Neural crest cell (in vitro differentiated cells): ENCODE measurements at regions not wholly inside any gene's neighbourhood (a gene's known extent, or its start where the extent isn't known, plus 50 kb on each side); places are given as distances from the start of the nearest gene placed in this dataset.

ENCODE experiments used
- DNase-seq: peaks from one replicate; pipeline ENCODE4 v3.0.0; 2021; ENCODE audit warnings: low read depth, mixed read lengths, low spot score
- H3K27ac Mint-ChIP-seq: one replicate; pipeline ENCODE4 v1.8.0; 2021; ENCODE audit warnings: mild to moderate bottlenecking, mixed read lengths; ENCODE audit not compliant: unreplicated experiment
- H3K27me3 Mint-ChIP-seq: 2 replicates; pipeline ENCODE4 v1.8.0; 2021; ENCODE audit warnings: low read depth, mild to moderate bottlenecking, mixed read lengths
- H3K36me3 Mint-ChIP-seq: 2 replicates; pipeline ENCODE4 v1.8.0; 2021; ENCODE audit warnings: low read depth, mild to moderate bottlenecking, mixed read lengths
- H3K4me1 Mint-ChIP-seq: 2 replicates; pipeline ENCODE4 v1.8.0; 2021; ENCODE audit warnings: mixed read lengths
- H3K4me3 Mint-ChIP-seq: one replicate; pipeline ENCODE4 v1.8.0; 2021; ENCODE audit warnings: mild to moderate bottlenecking, mixed read lengths
- H3K9me3 Mint-ChIP-seq: 2 replicates; pipeline ENCODE4 v1.8.0; 2021; ENCODE audit warnings: mixed read lengths
- TF ChIP-seq, protein P1 (sequence below): fragments of 200-600 bp; sonication (generic); conservative IDR thresholded peaks from 2 replicates; pipeline ENCODE4 v1.5.0; 2021; ENCODE audit warnings: antibody characterized with exemption, mild to moderate bottlenecking

DNA sequence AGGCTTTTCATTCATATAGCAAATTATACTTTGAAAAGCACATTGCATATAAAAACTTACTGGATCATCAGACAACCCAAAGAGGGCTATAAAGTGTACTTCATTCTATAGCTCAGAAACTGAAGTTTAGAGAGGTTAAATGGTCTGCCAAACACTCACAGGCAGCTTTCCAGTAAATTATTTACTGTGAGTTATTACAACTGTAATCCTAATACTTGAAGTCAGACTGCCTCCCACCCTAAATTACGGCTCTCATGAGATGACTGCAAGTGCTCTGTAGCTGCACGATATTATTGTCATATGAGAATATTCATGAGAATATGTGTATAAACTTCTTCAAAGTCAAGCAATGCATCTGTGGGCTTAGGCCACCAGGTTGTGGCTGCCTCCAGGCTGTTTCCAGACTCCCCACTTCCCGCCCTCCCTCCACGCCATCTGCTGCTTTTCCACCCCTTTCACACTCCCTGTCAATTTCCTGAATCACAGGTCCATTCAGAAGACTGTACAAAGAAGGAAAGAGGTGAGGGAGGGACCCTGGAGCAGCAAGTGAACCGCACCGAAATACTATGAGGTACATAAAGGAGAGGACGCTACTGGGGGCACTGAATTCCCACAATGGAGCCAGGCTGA is 111.1 kb upstream of the SPOPL start:
- H3K27ac Mint-ChIP-seq, result peak overlapping the region; percentile 75
- no peak for DNase-seq
- H3K4me1 Mint-ChIP-seq, result peaks cover 5% of the 10 kb centered on the region
- H3K36me3 Mint-ChIP-seq, result no peaks in the 10 kb centered on the region
- peaks cover 2% of the 10 kb centered on the region for H3K27me3 Mint-ChIP-seq
- H3K9me3 Mint-ChIP-seq, result no peaks in the 10 kb centered on the region
- no peak overlapping the region for H3K4me3 Mint-ChIP-seq
- TF ChIP-seq, protein P1, sequence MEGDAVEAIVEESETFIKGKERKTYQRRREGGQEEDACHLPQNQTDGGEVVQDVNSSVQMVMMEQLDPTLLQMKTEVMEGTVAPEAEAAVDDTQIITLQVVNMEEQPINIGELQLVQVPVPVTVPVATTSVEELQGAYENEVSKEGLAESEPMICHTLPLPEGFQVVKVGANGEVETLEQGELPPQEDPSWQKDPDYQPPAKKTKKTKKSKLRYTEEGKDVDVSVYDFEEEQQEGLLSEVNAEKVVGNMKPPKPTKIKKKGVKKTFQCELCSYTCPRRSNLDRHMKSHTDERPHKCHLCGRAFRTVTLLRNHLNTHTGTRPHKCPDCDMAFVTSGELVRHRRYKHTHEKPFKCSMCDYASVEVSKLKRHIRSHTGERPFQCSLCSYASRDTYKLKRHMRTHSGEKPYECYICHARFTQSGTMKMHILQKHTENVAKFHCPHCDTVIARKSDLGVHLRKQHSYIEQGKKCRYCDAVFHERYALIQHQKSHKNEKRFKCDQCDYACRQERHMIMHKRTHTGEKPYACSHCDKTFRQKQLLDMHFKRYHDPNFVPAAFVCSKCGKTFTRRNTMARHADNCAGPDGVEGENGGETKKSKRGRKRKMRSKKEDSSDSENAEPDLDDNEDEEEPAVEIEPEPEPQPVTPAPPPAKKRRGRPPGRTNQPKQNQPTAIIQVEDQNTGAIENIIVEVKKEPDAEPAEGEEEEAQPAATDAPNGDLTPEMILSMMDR, result no peak

DNA sequence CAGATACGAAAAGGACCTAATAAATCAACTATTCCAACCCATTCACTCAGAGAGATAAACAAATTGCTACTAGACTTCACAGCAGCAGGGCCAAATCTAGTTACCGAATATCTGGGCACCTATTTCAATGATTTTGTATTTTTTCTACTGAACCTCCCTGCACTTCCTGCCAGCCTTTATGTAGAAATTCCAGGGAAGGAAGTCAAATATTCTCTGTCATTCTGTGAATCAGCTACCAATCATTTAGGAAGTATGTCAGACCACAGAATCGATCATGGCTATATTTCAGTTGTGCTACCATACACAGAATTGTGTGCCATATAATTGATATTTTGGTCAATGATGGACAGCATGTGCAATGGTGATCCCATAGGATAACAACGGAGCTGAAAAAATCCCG is 109.6 kb upstream of the SPOPL start:
- Mint-ChIP-seq H3K4me3 (no peak overlapping the region), H3K27ac (no peak overlapping the region), H3K27me3 (peaks cover 2% of the 10 kb centered on the region), H3K9me3 (no peaks in the 10 kb centered on the region), H3K4me1 (peaks cover 5% of the 10 kb centered on the region), H3K36me3 (no peaks in the 10 kb centered on the region)
- TF ChIP-seq, protein P1, result no peak
- DNase-seq, result no peak

DNA sequence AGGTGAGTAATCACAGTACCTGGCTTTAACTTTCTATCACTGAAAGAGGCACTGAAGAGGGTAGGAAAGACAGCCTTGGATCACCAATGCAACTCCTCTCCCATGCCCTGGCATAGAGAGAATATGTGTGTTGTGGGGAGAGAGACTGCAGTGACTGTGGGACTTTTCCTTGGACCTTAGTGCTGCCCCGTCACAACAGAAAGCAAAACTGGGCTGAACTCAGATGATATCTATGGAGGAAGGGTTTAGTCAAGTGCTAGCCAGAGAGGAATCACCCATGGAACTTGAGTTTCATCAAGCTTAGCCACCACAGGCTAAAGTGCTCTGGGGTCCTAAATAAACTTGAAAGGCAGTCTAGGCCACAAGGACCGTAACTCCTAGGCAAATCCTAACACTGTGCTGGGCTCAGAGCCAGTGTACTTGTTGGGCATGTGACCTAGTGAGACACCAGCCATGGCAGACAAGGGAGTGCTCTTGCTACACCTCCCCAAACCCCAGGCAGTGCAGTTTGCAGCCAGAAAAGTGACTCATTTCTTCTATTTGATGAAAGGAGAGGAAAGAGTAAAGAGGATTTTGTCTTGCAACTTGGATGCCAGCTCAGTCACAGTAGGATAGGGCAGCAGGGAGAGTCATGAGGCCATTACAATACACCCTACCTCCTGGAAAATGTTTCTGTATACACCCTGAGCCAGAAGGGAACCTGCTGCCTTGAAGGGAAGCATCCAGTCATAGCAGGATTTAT is 105.8 kb upstream of the SPOPL start:
- H3K9me3 Mint-ChIP-seq, result peaks cover 3% of the 10 kb centered on the region
- peaks cover 3% of the 10 kb centered on the region for H3K4me1 Mint-ChIP-seq
- no peaks in the 10 kb centered on the region for H3K27me3 Mint-ChIP-seq
- no peak for DNase-seq
- no peaks in the 10 kb centered on the region for H3K36me3 Mint-ChIP-seq
- TF ChIP-seq, protein P1, result no peak
- H3K4me3 Mint-ChIP-seq, result no peak overlapping the region
- H3K27ac Mint-ChIP-seq, result no peak overlapping the region

DNA sequence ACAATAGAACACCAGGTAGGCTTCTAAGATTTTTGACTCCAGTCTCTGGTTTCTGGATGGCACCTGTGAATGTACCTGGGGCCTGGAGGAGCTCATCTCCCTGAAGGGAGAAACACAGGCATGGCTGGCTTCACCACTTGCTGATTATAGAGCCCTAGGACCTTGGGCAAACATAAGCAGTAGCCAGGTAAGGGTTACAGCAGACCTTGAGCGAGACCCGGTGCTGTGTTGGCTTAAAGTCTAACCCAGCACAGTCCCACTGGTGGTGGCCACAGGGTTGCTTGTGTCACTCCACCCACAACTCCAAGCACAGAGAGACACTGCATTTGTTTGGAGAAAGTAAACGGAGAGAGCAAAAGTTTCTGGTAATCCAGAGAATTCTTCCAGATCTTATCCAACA is 104.7 kb upstream of the SPOPL start:
- Mint-ChIP-seq H3K27me3 (no peaks in the 10 kb centered on the region), H3K36me3 (no peaks in the 10 kb centered on the region)

DNA sequence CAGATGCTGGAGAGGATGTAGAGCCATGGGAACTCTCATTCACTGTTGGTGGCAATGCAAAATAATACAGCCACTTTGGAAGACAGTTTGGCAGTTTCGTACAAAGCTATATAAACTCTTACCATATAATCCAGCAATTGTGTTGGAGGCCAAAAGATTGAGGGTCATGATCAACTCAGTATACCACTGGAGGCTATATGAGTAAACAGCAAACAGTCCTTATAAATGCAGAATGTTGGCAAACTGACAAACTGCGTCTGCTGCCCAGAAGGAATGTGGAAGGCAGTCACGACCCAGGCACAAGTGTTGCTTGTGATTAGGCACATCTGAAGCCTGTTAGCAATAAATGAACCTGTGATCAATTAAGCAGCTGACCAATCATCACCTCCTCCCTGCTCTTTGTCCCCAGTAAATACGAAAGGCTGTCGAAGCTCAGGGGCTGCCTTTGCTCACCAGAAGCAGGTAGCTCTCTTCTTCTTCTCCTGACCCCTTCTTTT is 98.1 kb upstream of the SPOPL start:
- Mint-ChIP-seq H3K9me3 (peaks cover 10% of the 10 kb centered on the region), H3K36me3 (no peaks in the 10 kb centered on the region), H3K4me3 (no peak overlapping the region), H3K4me1 (no peaks in the 10 kb centered on the region), H3K27me3 (no peaks in the 10 kb centered on the region), H3K27ac (no peak overlapping the region)
- no peak for DNase-seq
- TF ChIP-seq, protein P1, result no peak

More for the DNA sequence above, 104.7 kb upstream of the SPOPL start:
- TF ChIP-seq, protein P1, result no peak
- Mint-ChIP-seq H3K9me3 (peaks cover 4% of the 10 kb centered on the region), H3K4me3 (no peak overlapping the region), H3K27ac (no peak overlapping the region), H3K4me1 (no peaks in the 10 kb centered on the region)
- DNase-seq, result no peak
